A673 (cell line): ENCODE measurements at regions not wholly inside any gene's neighbourhood (a gene's known extent, or its start where the extent isn't known, plus 50 kb on each side); places are given as distances from the start of the nearest gene placed in this dataset.

ENCODE experiments used
- BruUV-seq: library from RNA; stranded (reverse); fragments of 400-500 nt; replicated peaks from 2 replicates; lab custom pipeline; 2021; lab: Mats Ljungman, UMichigan
- CTCF ChIA-PET: fragments of 300-600 bp; sonication (Branson Sonifier 250); formaldehyde crosslinking; loops from one replicate; lab custom pipeline; 2022; ENCODE audit warnings: antibody characterized with exemption; lab: Charles Lee
- POLR2A ChIA-PET: fragments of 300-600 bp; sonication (Branson Sonifier 250); formaldehyde crosslinking; loops from one replicate; lab custom pipeline; 2022; ENCODE audit warnings: antibody characterized with exemption; ENCODE audit not compliant: low non-redundant PET; lab: Charles Lee
- DNase-seq: peaks from one replicate; pipeline ENCODE4 v3.0.0-alpha.2; 2015; ENCODE audit warnings: low spot score
- H3K27ac ChIP-seq: fragments of 200-600 bp; sonication (generic); 2 replicates; pipeline ENCODE4 v1.5.1; 2016; ENCODE audit warnings: mixed run types, low read depth, mild to moderate bottlenecking, mixed read lengths, antibody characterized with exemption, low read length; ENCODE audit not compliant: poor library complexity, severe bottlenecking
- H3K27me3 ChIP-seq: fragments of 200-600 bp; sonication (generic); replicated peaks from 2 replicates; pipeline ENCODE4 v1.6.1; 2017; ENCODE audit warnings: mixed run types, low read depth, mild to moderate bottlenecking, mixed read lengths, antibody characterized with exemption, low read length; ENCODE audit not compliant: insufficient read depth, poor library complexity
- H3K36me3 ChIP-seq: fragments of 200-600 bp; sonication (generic); 2 replicates; pipeline ENCODE4 v1.6.1; 2016; ENCODE audit warnings: mixed run types, mild to moderate bottlenecking, mixed read lengths, antibody characterized with exemption, low read length; ENCODE audit not compliant: insufficient read depth, poor library complexity, severe bottlenecking
- H3K4me1 ChIP-seq: fragments of 200-600 bp; sonication (generic); 2 replicates; pipeline ENCODE4 v1.6.1; 2017; ENCODE audit warnings: mixed run types, mild to moderate bottlenecking, mixed read lengths, antibody characterized with exemption, low read length; ENCODE audit not compliant: insufficient read depth, poor library complexity, severe bottlenecking
- H3K4me3 ChIP-seq: fragments of 200-600 bp; sonication (generic); 2 replicates; pipeline ENCODE4 v1.5.1; 2016; ENCODE audit warnings: low read depth, mixed run types, mild to moderate bottlenecking, mixed read lengths, low read length; ENCODE audit not compliant: poor library complexity, severe bottlenecking
- H3K9me3 ChIP-seq: fragments of 200-600 bp; sonication (generic); 2 replicates; pipeline ENCODE4 v1.6.1; 2016; ENCODE audit warnings: mixed run types, low read depth, mild to moderate bottlenecking, mixed read lengths, antibody characterized with exemption, low read length; ENCODE audit not compliant: poor library complexity, severe bottlenecking
- EZH2 ChIP-seq: fragments of 200-600 bp; sonication (generic); IDR thresholded peaks from 2 replicates; pipeline ENCODE4 v1.6.1; 2017; ENCODE audit warnings: borderline replicate concordance, low read depth, mild to moderate bottlenecking, mixed read lengths, antibody characterized with exemption, low read length; ENCODE audit not compliant: poor library complexity, severe bottlenecking
- intact Hi-C: fragments of 100-400 bp; cut with micrococcal nuclease; formaldehyde crosslinking; loops from one replicate; pipeline ENCODE4 v1.10.0; 2022; ENCODE audit not compliant: unreplicated experiment
- TF ChIP-seq, protein P1 (sequence below): fragments of 300-800, 200-600 bp; sonication (generic); conservative IDR thresholded peaks from 2 replicates; pipeline ENCODE4 v1.5.1; 2017; ENCODE audit warnings: low read depth, mild to moderate bottlenecking, antibody characterized with exemption, low read length, moderate library complexity, mixed read lengths

DNA sequence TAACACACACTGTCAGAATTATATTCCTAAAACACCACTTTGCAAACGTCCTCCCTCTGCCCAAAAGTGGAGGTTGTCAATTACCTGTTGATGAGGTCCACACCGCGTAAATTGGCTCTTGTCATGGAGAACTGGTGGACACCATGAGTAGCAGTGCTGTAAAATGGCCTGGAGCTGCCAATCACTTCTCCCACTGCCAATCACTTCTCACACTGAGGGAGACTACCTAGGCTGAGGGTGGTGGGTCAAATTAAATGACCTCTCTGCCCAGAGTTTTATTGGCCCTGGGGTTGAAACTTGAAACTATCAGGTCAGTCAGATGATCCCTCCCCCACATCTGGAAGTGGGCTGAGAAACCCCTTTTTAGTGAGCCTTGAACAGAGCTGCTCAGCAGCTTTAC is 89.6 kb downstream of the SOWAHC start:
- Histone ChIP-seq H3K4me3 (no peak overlapping the region), H3K9me3 (no peaks in the 10 kb centered on the region), H3K27ac (no peak overlapping the region), H3K27me3 (no peaks in the 10 kb centered on the region), H3K4me1 (no peaks in the 10 kb centered on the region), H3K36me3 (no peaks in the 10 kb centered on the region)
- no peak for DNase-seq
- TF ChIP-seq, protein P1, sequence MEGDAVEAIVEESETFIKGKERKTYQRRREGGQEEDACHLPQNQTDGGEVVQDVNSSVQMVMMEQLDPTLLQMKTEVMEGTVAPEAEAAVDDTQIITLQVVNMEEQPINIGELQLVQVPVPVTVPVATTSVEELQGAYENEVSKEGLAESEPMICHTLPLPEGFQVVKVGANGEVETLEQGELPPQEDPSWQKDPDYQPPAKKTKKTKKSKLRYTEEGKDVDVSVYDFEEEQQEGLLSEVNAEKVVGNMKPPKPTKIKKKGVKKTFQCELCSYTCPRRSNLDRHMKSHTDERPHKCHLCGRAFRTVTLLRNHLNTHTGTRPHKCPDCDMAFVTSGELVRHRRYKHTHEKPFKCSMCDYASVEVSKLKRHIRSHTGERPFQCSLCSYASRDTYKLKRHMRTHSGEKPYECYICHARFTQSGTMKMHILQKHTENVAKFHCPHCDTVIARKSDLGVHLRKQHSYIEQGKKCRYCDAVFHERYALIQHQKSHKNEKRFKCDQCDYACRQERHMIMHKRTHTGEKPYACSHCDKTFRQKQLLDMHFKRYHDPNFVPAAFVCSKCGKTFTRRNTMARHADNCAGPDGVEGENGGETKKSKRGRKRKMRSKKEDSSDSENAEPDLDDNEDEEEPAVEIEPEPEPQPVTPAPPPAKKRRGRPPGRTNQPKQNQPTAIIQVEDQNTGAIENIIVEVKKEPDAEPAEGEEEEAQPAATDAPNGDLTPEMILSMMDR, result no peak
- TF ChIP-seq EZH2, result no peak
- BruUV-seq, result no TSS peak
- intact Hi-C loops, result no loop called here
- POLR2A ChIA-PET, result no interaction called here
- CTCF ChIA-PET, result no interaction called here

DNA sequence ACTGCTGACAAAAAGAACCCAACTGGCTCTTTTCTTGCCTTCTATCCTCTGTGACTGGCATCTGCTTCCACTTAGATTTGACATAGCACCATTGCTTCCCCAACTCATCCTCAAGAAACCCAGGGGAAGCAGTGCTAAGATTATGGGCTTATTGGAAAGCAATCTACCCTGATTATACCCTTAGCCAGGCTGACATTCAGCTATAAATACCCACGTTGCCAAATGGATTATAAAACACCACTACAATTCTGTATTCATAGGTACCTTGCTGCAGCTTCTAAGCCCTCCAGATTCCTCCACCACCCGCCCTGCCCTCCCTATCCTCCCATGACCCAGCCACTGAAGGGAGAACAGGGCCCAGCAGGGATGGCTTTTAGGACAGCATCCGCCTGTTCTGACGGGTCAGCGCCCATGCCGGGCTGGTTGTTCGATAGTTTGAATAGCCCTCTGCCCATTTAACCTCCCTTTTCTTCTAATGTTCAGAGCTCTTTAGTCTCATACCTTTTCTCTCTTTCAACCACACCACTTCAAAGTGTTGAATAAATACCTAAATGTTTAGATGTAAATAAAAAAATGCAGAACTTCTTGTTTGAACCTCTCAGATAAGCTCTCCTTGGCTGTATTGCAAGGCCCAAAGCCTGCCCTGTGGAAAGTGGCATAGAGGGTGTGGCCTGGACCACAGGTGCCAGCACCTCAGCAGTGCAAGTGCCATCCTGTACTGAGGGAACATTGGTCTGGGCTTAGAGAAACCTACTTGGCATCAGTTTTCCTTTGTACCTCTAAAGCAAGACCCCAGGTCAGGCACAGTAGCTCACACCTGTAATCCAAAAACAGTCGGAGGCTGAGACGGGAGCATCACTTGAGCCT is 86.6 kb upstream of the RGPD5 start:
- intact Hi-C loops, result no loop called here
- no peak overlapping the region for H3K27ac ChIP-seq
- H3K36me3 ChIP-seq, result no peaks in the 10 kb centered on the region
- no peak for TF ChIP-seq EZH2
- TF ChIP-seq, protein P1, result no peak
- no peak for DNase-seq
- H3K4me1 ChIP-seq, result no peaks in the 10 kb centered on the region
- no peak overlapping the region for H3K4me3 ChIP-seq
- H3K9me3 ChIP-seq, result no peaks in the 10 kb centered on the region
- CTCF ChIA-PET, result no interaction called here
- BruUV-seq, result no TSS peak
- H3K27me3 ChIP-seq, result no peaks in the 10 kb centered on the region
- POLR2A ChIA-PET, result no interaction called here

DNA sequence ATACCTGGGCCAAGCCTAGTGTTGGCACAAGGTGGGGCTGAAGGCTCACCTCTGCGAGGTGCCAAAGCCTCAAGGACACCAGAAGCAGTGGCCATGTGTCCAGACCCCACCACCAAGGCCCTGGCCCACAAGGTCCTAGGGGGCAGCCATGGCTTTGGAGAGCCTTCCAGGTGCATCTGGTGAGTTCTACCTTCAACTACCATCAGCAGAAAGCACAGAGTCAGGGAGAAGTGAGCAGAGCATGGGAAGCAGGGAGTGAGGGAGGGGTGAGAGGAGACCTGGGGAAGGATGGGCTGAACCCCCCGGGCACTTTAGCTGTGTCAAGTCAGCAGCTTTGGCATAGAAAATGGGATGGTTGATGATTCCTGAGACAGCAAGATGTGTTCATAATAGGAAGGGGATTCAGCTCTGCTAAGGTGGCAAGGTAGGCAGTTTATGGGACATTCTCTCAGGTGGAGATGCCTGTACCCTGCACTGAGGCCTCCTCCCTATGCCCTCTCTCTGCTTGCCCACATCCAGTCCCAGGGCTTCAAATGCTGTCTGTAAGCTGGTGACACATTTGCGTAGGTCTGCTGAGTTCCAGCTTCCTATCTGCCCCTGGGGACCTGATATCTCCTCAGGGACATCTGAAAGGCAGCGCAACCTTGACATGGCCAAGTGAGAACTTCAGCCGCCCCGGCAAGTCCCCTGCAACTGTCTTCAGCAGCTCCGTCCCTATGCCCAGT is 83.4 kb upstream of the RGPD5 start:
- intact Hi-C loops, result no loop called here
- BruUV-seq, result no TSS peak
- CTCF ChIA-PET, result no interaction called here
- TF ChIP-seq EZH2, result no peak
- TF ChIP-seq, protein P1, result no peak
- Histone ChIP-seq H3K4me1 (no peaks in the 10 kb centered on the region), H3K9me3 (no peaks in the 10 kb centered on the region), H3K4me3 (no peak overlapping the region), H3K36me3 (no peaks in the 10 kb centered on the region), H3K27me3 (no peaks in the 10 kb centered on the region), H3K27ac (no peak overlapping the region)
- DNase-seq, result no peak
- POLR2A ChIA-PET, result no interaction called here
